D721Med (cell line): ENCODE measurements at regions not wholly inside any gene's neighbourhood (a gene's known extent, or its start where the extent isn't known, plus 50 kb on each side); places are given as distances from the start of the nearest gene placed in this dataset.

ENCODE experiments used
- DNase-seq: peaks from one replicate; pipeline ENCODE4 v3.0.0; 2011; ENCODE audit warnings: low spot score; ENCODE audit not compliant: insufficient read length
- FAIRE-seq: peaks from 2 replicates; lab custom pipeline; 2011; peaks lifted over from hg19 to GRCh38; lab: Jason Lieb, UNC
- TF ChIP-seq, protein P1 (sequence below): IDR thresholded peaks from 2 replicates; pipeline ENCODE4 v1.5.1; 2012; ENCODE audit warnings: mild to moderate bottlenecking, control low read depth; ENCODE audit not compliant: insufficient read depth; ENCODE audit errors: missing control alignments

DNA sequence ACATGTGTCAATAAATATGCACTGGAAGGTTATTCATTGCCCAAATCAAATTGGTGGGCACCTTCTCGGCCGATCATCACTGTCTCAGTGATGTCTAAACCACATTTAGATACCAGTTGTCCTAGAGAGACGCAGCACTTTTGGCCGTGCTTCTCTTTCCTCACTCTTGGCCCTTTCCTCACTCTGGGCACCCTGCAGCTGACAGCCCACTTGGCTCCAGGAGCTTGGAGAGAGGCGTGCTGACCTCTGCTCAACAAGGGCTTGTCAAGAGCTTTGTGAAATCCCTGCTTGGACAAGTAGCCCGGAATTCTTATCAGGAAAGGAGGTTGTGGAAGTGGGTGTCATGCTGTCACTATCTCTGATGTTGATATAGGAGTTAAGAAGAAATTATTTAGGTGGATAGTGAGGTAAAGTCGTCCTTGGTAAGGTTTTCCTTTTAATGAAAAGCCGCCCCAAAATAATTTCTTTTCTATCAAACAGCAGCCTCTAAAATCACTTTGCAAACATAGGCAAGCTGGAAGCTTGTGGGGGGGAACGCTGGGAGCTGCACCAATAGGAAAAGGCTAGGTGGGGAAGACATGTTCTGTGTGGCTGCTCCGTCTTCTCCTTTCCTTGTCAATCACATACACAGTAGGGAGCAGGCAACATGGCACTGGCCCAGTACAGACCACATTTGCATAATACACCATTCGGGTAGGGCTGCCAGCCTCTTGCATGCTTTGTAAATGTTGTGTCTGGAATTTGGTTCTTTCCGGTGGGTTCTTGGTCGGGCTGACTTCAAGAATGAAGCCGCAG, 126.8 kb upstream of the UBE3A start:
- FAIRE-seq (no peak), DNase-seq (no peak)
- TF ChIP-seq, protein P1, sequence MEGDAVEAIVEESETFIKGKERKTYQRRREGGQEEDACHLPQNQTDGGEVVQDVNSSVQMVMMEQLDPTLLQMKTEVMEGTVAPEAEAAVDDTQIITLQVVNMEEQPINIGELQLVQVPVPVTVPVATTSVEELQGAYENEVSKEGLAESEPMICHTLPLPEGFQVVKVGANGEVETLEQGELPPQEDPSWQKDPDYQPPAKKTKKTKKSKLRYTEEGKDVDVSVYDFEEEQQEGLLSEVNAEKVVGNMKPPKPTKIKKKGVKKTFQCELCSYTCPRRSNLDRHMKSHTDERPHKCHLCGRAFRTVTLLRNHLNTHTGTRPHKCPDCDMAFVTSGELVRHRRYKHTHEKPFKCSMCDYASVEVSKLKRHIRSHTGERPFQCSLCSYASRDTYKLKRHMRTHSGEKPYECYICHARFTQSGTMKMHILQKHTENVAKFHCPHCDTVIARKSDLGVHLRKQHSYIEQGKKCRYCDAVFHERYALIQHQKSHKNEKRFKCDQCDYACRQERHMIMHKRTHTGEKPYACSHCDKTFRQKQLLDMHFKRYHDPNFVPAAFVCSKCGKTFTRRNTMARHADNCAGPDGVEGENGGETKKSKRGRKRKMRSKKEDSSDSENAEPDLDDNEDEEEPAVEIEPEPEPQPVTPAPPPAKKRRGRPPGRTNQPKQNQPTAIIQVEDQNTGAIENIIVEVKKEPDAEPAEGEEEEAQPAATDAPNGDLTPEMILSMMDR = no peak

DNA sequence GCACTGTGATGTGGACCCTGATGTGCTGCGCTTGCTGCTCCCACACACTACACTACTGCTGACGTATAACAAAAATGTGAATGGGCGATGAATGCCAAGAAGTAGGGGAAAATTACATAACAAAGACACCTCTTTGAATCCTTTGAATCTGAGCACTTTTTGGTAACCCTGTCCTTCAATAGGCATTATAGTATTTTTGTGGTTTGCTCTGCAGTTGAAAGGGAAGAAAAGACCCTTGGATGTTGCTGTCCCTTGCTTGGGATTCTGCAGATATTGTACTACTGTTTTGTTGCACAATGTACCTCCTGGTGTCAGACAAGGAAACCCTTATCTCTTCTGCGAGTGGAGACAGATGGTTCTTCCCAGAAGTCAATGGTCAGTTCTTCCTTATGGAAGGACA, 124.8 kb upstream of the UBE3A start:
- FAIRE-seq = no peak
- TF ChIP-seq, protein P1 = no peak
- DNase-seq = no peak

DNA sequence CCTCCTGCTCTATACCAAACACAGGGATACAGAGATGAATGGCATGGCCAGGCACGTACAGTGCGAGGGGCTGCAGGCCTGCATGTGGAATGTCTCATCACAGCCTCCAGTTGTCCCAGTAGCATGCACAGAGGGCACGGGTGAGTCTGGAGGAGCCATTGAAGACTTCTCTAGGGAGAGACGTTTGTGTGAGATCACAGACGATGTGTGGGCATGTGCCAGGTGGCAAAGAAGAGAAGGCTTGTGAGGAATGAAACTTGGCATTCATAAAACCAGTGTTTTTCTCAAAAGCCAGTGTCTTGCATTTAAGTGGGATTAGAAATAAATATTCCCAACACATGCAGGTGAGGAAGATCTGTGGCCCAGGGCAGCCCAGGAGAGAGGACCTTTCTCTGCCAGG, 119.1 kb upstream of the UBE3A start:
- DNase-seq = no peak
- no peak for FAIRE-seq
- TF ChIP-seq, protein P1 = no peak

DNA sequence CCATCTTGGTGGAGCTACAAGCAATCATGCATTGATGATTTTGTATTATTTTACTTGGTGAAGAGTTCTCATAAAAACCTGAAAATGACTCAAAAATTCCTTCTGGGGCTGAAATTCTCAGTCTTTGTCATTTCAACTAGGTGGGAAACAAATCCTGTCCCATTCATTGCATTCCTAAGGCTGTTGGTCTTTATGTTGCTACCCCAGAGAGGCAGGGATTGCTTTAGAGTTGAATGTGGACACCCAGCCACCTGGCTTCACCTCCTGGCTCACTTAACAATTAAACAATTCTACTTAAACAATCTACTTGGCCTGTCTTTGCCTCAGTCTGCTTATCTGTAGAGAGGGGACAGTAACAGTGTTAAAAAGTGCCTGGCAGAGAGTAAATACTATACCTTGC, 117.3 kb upstream of the UBE3A start:
- DNase-seq = no peak
- no peak for FAIRE-seq
- TF ChIP-seq, protein P1 = no peak

DNA sequence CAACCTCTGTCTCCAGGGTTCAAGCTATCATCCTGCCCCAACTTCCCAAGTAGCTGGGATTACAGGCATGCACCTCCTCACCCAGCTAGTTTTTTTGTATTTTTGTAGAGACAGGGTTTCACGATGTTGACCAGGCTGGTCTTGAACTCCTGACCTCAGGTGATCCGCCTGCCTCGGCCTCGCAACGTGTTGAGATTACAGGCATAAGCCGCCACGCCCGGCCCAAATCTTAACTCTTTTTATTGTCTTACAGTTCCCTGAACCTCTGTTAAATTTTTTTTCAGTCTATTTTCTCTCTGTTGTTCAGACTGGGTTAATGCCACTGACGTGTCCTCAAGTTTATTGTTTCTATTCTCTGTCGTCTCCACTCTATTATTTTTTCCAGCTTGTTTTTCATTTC, 115.8 kb upstream of the UBE3A start:
- TF ChIP-seq, protein P1 = no peak
- no peak for FAIRE-seq
- DNase-seq = no peak

DNA sequence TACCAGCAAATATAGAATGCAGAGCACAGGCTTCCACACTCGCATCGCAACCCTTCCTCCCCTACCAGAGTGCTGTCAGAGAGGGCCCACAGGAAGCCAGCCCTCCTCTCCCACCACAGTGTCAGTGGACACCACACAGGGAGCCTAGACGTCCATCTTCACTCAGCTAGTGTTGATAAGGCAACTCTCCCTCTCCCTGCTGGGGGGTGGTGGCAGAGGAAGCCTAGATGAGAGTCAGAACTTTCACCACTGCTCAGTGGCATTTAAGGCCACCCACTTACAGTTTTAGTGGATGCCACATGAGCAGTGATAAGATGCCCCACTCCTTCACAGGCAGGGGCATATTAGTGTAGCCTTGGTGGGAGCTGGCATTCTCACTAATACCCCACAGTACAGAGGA, 109.8 kb upstream of the UBE3A start:
- TF ChIP-seq, protein P1 = no peak
- no peak for DNase-seq
- FAIRE-seq = no peak

DNA sequence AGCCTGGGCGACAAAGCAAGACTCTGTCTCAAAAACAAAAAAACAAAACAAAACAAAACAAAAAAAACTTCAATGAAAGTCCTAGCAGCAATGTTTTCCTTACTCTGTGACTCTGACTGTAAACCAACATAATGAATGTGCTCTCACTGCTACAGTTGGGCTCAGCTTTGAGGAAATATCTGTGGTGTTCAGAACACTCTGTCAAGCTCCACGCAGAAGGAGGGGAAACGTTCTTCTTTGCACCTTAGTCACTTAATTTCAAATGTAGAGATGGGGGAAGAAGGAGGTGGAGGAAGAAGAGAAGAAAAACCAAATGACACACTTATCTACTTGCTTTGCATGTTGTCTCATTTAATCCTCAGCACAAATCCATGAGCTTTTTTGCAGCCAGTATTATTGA, 107.1 kb upstream of the UBE3A start:
- DNase-seq (no peak), FAIRE-seq (no peak)
- TF ChIP-seq, protein P1 = no peak
